Upper lobe of right lung (tissue), 1 donor: ENCODE measurements at regions not wholly inside any gene's neighbourhood (a gene's known extent, or its start where the extent isn't known, plus 50 kb on each side); places are given as distances from the start of the nearest gene placed in this dataset.

Source experiments
- ATAC-seq: fragments of 200-7000 bp; cut with Tn5 transposase; one replicate; pipeline ENCODE4 v1.9.1; 2020; ENCODE audit warnings: mild to moderate bottlenecking, moderate library complexity
- DNase-seq: peaks from one replicate; pipeline ENCODE4 v3.0.0-alpha.2; 2020
- H3K27ac ChIP-seq: fragments of 200-600 bp; one replicate; pipeline ENCODE4 v1.8.0; 2022
- H3K27me3 ChIP-seq: fragments of 200-600 bp; one replicate; pipeline ENCODE4 v1.8.0; 2022; ENCODE audit warnings: mild to moderate bottlenecking
- H3K36me3 ChIP-seq: fragments of 200-600 bp; one replicate; pipeline ENCODE4 v1.8.0; 2022
- H3K4me1 ChIP-seq: fragments of 200-600 bp; one replicate; pipeline ENCODE4 v1.8.0; 2022
- H3K4me3 ChIP-seq: fragments of 200-600 bp; one replicate; pipeline ENCODE4 v1.8.0; 2022; ENCODE audit warnings: mild to moderate bottlenecking
- H3K9me3 ChIP-seq: fragments of 200-600 bp; one replicate; pipeline ENCODE4 v1.8.0; 2022
- intact Hi-C: fragments of 100-400 bp; cut with DNase I; formaldehyde crosslinking; loops from one replicate; pipeline ENCODE4 v1.11.0; 2022
- TF ChIP-seq, protein P1 (sequence below): fragments of 200-600 bp; IDR thresholded peaks from one replicate; pipeline ENCODE4 v1.8.0; 2022; ENCODE audit warnings: antibody characterized with exemption
- donor health status: DM: no; HTN: yes; CAD: no; lungs with severe emphysema.

DNA sequence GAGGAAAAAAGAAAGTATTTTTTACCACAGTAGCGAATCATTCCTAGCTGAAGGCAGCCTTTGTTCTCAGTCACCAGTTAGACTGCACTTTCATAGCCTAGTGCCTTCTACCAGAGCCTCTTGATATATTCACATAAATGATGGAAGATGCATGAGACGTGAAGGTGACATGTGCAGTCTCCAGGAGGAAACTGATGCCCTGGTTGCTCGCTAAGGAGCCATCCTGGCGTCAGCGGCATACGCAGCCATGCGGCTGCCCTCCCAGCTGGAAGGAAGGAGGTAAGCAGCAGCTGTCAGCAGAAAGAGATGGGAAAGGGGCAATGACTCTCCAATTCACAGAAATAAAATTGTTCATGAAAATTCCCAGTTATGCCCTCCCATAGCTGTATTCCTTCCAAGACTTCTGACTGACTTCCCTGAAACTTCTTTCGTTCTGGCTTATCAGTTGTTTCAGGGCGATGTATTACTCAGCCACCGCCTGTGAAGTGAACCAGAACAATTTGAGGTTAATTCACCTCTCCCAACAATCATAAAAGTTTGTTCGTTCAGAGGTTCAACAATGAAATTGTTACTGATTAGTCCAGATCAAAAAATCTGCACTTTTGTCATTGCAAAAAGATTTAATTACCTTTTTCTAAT, 331.2 kb downstream of the NR2F1-AS1 start:
- DNase-seq (no peak), ATAC-seq (no peak)
- Histone ChIP-seq H3K27me3 (no peaks in the 10 kb centered on the region), H3K4me1 (no peaks in the 10 kb centered on the region), H3K36me3 (no peaks in the 10 kb centered on the region), H3K4me3 (peak overlapping the region; percentile 27), H3K27ac (peak overlapping the region; percentile 58), H3K9me3 (no peaks in the 10 kb centered on the region)
- TF ChIP-seq, protein P1, sequence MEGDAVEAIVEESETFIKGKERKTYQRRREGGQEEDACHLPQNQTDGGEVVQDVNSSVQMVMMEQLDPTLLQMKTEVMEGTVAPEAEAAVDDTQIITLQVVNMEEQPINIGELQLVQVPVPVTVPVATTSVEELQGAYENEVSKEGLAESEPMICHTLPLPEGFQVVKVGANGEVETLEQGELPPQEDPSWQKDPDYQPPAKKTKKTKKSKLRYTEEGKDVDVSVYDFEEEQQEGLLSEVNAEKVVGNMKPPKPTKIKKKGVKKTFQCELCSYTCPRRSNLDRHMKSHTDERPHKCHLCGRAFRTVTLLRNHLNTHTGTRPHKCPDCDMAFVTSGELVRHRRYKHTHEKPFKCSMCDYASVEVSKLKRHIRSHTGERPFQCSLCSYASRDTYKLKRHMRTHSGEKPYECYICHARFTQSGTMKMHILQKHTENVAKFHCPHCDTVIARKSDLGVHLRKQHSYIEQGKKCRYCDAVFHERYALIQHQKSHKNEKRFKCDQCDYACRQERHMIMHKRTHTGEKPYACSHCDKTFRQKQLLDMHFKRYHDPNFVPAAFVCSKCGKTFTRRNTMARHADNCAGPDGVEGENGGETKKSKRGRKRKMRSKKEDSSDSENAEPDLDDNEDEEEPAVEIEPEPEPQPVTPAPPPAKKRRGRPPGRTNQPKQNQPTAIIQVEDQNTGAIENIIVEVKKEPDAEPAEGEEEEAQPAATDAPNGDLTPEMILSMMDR: no peak
- intact Hi-C loops: no loop called here

- ATAC-seq (no peak), DNase-seq (no peak)
- H3K27ac ChIP-seq: peak overlapping the region; percentile 14
- H3K4me3 ChIP-seq: no peak overlapping the region
- no peaks in the 10 kb centered on the region for H3K9me3 ChIP-seq
- no peaks in the 10 kb centered on the region for H3K4me1 ChIP-seq
- intact Hi-C loops: no loop called here
- no peaks in the 10 kb centered on the region for H3K27me3 ChIP-seq
- TF ChIP-seq, protein P1: no peak
- H3K36me3 ChIP-seq: no peaks in the 10 kb centered on the region
These were observed 333.9 kb downstream of the NR2F1-AS1 start for GRCh38 chr5:93247105-93247504.

DNA sequence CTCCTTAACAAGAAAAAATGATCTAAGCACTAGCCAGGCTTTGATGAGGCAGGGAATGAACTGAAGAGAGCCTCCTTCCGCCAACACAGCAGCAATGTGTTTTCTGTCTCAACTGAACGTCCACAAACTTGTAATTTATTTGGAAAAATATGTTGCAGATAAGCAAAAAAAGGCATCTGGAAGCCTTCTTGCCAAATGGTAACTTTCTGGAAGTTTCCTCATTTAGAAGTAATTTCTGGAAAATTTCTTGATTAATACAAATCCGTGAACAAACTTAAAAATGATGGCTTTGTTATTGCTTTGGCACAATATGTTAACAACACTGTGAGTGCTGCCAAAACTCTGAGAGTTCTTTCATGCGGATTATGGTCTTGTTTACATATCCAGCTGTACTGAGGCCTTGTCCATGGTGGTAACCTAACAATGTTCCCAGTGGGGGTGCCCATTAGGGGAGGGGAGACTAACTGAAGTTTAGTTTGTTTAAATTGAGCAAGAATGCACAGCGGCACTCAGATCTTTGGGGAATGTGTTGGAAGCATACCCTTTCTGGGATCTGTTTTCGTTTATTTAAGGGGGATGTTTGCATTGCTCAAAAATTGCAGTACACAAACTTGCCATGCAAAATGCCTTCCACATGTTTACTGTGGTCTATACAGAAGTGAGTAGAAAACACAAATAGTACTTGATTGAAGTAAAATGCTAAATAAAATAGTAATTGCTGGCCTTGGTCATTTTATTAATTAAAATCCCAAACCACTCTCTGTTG, 334.7 kb downstream of the NR2F1-AS1 start:
- ATAC-seq (no peak), DNase-seq (no peak)
- Histone ChIP-seq H3K27ac (no peak overlapping the region), H3K27me3 (no peaks in the 10 kb centered on the region), H3K9me3 (no peaks in the 10 kb centered on the region), H3K4me1 (no peaks in the 10 kb centered on the region), H3K4me3 (no peak overlapping the region), H3K36me3 (no peaks in the 10 kb centered on the region)
- TF ChIP-seq, protein P1: no peak
- intact Hi-C loops: no loop called here

- TF ChIP-seq, protein P1: no peak
- no peaks in the 10 kb centered on the region for H3K4me1 ChIP-seq
- H3K36me3 ChIP-seq: no peaks in the 10 kb centered on the region
- ATAC-seq: no peak
- H3K27ac ChIP-seq: peak overlapping the region; percentile 17
- no peaks in the 10 kb centered on the region for H3K9me3 ChIP-seq
- intact Hi-C loops: no loop called here
- no peak for DNase-seq
- no peak overlapping the region for H3K4me3 ChIP-seq
- H3K27me3 ChIP-seq: no peaks in the 10 kb centered on the region
These were observed 335.8 kb downstream of the NR2F1-AS1 start for GRCh38 chr5:93245226-93245625.

DNA sequence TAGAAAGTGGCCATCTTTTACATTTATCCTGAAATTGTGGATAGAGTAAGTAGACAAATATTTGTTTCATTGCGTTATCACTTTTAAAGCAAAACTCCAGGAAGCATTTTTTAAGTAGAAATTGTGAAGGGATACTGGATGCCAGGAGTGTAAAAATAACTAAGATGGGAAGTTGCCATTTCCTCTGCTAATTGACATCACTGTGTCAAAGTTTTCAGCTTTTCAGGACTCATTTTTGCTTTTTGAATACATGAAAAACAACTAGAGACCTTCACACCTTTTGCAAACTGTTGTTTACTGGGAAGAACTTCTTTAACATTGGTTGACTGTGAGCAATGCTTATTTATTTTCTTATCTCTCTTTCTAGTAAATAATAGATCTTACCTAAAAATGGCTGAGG, 337.5 kb downstream of the NR2F1-AS1 start:
- H3K27me3 ChIP-seq: no peaks in the 10 kb centered on the region
- no peaks in the 10 kb centered on the region for H3K4me1 ChIP-seq
- H3K36me3 ChIP-seq: no peaks in the 10 kb centered on the region
- no peak overlapping the region for H3K27ac ChIP-seq
- DNase-seq (no peak), ATAC-seq (no peak)
- H3K4me3 ChIP-seq: no peak overlapping the region
- no peaks in the 10 kb centered on the region for H3K9me3 ChIP-seq
- TF ChIP-seq, protein P1: no peak
- intact Hi-C loops: no loop called here
